Esophagus muscularis mucosa (tissue), 4 donors: ENCODE measurements at regions not wholly inside any gene's neighbourhood (a gene's known extent, or its start where the extent isn't known, plus 50 kb on each side); places are given as distances from the start of the nearest gene placed in this dataset.

ENCODE experiments used
- EP300 ChIP-seq: sonication (generic); formaldehyde crosslinking; IDR thresholded peaks from one replicate; pipeline ENCODE4 v1.6.1; 2017; ENCODE audit warnings: antibody characterized with exemption
- POLR2A ChIP-seq: fragments of 450-650 bp; IDR thresholded peaks from one replicate; pipeline ENCODE4 v1.6.1; 2017; ENCODE audit warnings: antibody characterized with exemption, moderate library complexity, mild to moderate bottlenecking, low read depth
- POLR2AphosphoS5 ChIP-seq, 2 donors: sonication (generic); formaldehyde crosslinking; IDR thresholded peaks; one replicate each; pipeline ENCODE4 v1.6.1; 2017; ENCODE audit warnings: antibody characterized with exemption in 2 of 2
- TF ChIP-seq, protein P1 (sequence below), 3 experiments: fragments of 200-600 bp in 2 of 3; fragments of 450-650 bp in 1 of 3; sonication (generic) in 2 of 3; IDR thresholded peaks; one replicate each; pipeline ENCODE4 v1.5.1; 2017 to 2019; ENCODE audit warnings: antibody characterized with exemption in 3 of 3, mild to moderate bottlenecking in 2 of 3, moderate library complexity in 1 of 3

DNA sequence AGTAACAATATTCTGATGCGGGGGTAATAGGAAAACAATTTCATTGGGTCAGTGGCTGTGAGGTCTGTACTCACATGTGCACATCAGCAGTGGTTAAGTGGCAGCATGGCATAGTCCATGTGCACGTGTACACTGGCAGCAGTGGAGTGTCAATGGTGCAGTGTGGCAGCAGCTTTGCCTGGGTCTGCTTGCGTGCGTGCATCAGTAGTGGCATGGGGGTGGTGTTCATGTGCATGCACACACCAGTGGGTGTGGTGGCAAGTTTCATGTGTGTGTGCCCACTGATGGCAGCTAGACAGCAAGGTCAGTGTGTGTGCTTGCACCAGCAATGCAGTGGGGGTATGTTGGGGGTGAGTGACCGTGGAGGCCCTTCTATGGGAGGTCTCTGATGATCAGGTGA, 581.6 kb upstream of the KLHL4 start:
- TF ChIP-seq, protein P1, sequence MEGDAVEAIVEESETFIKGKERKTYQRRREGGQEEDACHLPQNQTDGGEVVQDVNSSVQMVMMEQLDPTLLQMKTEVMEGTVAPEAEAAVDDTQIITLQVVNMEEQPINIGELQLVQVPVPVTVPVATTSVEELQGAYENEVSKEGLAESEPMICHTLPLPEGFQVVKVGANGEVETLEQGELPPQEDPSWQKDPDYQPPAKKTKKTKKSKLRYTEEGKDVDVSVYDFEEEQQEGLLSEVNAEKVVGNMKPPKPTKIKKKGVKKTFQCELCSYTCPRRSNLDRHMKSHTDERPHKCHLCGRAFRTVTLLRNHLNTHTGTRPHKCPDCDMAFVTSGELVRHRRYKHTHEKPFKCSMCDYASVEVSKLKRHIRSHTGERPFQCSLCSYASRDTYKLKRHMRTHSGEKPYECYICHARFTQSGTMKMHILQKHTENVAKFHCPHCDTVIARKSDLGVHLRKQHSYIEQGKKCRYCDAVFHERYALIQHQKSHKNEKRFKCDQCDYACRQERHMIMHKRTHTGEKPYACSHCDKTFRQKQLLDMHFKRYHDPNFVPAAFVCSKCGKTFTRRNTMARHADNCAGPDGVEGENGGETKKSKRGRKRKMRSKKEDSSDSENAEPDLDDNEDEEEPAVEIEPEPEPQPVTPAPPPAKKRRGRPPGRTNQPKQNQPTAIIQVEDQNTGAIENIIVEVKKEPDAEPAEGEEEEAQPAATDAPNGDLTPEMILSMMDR (IDR thresholded peaks at IDR 0.05), result no peak
- TF ChIP-seq EP300, result no peak
- no peak for TF ChIP-seq POLR2A
- no peak for TF ChIP-seq POLR2AphosphoS5 (IDR thresholded peaks at IDR 0.05)
